GM21529 (cell line): ENCODE measurements at regions not wholly inside any gene's neighbourhood (a gene's known extent, or its start where the extent isn't known, plus 50 kb on each side); places are given as distances from the start of the nearest gene placed in this dataset.

Experiments used
- ATAC-seq: cut with Tn5 transposase; IDR thresholded peaks from one replicate; pipeline ENCODE4 v1.9.1; 2021; ENCODE audit not compliant: unreplicated experiment

DNA sequence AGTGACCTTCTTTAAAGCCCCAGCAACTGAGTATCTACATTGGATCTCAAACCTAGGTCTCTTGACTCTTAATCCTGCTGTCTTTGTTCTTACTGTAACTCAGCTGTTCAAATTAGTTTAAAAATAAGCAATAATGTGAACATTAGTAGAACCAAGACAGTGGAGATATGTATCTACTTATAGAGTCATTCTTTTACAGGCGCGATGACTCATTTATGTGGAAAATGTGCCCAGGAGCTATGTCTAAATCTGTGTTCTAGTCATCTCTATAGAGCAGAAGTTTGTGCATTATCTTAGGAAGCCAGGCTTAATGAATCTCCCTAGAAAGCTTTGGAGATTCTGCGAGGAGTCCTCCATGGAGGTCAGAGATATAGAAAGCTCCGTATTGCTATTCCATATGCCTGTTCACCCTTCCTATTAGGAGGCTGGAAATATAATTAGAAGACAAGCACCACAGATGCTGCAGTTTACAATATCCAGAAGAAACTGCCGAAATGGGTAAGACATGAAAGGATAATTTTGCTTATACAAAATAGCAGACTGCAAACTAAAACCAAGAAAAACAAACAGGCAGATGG is 211.6 kb downstream of the TRIB2 start:
- no peak for ATAC-seq

DNA sequence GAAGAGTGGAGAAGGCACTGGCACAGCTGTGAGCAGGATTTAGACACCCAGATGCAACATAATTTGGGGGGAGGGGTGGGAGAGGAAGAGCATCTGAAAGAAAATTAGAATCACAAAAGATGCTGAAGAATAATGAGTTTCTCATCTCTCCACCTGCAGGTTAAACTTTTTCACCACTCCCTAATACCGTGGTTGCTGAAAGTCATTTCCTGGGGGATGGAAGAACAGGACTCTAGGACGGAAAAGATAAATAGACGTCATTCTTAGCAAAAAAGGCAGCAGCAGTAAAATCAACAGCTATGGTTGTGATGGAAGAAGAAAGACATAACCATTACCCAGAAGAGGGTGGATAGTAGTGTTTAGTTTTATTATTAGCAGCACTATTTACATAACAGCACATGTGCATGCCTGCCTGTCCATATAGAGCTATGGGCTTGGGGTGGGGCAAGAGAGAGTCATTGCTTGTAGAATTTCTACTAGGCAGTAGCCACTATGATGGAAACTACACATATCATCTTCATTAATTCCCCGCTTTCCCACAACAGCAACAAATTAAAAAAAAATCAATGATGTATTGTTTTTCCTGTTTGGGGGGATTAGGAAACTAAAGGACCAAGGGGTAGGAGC is 212.2 kb downstream of the TRIB2 start:
- ATAC-seq, result no peak

DNA sequence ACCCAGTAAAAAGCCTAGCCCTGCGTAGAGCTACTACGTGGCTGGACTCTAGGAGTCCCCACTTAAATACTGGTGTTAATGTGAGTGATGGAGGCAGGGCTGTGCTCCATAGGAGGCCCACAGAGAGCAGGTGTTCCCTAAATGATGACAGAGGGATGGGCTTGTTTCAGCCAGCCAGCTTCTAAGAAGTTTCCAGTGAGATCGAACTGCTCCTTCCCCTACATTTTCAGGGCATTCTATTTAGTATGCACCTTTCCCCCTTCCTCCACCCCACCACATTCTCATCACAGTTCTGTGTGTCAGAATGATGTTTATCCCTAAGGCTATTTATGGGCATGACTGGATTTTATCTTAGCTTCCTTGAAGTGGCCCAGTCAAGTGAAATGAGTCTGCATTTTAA is 213.0 kb downstream of the TRIB2 start:
- ATAC-seq, result no peak

DNA sequence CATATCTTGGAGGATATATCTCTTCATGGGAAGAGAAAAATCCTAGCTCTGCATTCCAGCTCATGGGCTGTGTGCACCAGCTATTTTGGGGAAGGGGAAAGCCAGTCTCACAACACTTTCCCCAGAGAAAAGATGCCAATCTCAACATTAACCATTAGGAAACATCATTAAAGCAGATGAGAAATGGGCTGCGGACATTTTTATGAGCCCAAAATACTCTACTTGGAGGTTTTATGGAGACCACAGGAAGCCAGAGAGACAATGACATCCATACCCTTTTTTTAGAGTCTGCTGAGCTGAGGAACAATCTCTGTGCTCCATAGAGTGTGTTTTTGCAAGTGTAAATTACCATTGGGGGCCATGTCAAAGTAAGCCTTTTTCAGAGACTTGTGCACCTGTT is 213.7 kb downstream of the TRIB2 start:
- no peak for ATAC-seq

DNA sequence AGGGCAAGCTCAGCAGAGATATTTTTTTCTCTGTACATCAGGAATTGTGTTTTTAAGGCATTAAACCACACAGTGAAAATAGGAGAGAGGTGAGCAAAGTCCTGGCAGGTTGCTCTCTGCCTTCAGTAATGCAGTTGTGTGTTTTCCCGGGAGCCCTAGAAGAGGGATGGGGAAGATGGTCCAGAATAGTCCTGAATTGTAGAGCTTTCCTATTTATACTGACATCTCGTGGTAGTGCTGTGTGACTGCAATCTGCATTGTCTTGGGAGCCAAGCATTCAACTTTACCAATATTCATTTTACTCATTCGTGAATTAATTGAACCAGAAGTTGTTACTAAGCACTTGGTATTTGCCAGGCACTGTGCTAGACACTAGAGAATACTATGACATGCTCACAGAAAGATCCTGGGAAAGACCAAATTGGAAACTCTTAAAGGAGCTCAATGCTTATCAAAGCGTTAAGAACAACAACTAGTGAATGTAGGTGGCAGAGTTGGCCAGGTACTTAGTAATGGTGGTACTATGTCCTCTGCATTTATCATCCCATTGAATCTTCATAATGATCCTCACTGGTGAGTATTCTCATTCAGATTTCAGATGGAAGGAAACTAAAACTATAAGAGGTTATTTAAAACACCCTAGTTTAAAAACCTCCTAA is 214.6 kb downstream of the TRIB2 start:
- peak; percentile 67 for ATAC-seq

DNA sequence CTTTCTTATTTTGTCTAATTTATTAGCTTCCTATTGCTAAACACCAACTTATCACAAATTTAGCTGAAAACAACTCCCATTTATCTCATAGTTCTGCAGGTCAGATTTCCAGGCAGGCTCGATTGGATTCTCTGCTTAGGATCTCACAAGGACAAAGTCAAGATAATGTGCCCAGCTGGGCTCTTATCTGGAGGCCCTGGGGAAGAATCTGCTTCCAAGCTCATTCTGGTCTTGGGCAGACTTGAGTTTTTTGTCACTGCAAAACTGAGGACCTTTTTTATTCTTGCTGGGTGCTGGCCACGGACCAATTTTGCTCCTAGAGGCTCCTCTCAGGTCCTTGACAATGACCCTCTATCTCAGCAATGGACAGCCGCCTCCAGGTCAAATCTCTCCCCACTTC is 215.5 kb downstream of the TRIB2 start:
- ATAC-seq, result no peak

DNA sequence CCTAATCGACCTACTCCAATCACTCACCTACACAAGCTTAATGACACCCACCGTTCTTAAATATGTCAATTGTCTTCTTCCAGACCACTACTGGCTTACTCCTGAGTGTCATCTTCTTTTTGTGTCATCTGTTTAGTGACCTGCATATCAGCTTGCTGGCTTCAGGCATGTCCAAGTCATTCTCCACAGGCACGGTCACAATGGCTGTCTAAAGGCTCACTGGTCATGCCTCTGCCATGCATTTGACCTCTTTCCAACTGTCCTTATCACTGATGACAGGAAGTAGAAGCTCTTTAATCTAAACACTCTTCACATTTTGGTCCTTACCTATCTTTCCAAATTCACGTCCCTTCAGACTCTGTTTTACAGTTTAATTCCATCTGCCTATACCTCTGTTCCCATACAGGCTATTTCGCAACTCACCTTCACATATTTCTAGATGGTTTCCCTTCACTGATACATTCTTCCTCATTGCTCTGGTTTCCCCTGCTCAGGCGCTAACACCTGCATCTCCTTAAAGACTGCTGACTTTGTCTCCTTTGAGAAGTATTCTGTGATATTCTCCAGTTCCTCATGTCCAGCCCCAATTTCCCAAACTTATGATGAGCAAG is 217.5 kb downstream of the TRIB2 start:
- ATAC-seq, result no peak

DNA sequence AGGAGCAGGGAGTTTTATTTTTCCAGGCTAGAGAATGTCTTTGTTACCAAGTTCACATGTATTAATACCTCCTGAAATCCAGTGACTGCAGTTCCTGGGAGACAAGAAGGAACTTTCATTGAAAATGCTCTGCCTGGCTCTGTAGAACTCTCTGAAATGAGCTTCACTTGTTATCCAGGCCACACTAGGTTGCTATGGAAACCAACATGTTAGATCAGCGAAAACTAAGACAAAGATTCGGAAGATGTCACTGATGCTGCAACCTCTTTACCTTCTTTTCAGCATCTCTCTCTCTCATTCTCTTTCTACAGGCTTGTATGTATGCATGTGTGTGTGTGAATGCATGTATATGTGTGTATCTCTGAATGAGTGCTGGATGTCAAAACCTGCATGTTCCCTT is 218.5 kb downstream of the TRIB2 start:
- no peak for ATAC-seq

DNA sequence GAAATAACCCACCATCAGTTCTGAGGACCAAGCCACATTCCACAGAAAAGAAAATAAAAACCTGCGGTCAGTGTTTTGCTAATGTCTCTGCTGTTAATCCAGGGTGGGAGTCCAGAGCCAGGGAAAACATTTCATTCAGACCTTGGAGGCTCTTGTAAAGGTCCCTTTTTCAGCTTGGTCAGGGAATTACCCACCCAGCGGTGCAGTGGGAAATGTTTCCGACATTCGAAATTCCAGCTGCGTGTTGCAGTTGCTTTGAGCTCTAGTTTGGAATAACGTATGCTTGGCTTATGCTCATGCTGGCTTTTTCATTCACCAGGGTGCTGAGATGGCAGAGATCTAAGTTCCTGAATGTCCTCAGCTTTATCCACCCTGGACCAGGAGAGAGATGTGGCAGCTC is 219.1 kb downstream of the TRIB2 start:
- ATAC-seq, result no peak

DNA sequence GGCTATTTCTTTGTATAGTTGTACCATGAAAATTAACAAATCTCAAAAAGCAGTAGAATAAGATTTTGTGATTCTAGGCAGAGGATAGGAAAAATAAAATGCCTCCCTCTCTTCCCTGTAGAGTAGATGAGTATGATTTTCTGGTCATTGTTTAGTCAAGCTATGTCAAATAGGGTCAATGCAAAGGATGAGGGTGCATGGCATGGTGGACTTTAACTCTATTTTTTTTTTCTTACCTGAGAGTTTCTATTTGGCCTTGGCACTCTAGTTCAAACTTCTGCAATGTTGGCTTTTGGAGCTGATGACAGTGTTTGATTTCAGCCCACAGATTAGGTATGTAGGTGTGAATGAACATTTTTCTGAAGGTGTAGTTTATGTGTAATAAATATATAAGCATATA is 224.5 kb downstream of the TRIB2 start:
- no peak for ATAC-seq

DNA sequence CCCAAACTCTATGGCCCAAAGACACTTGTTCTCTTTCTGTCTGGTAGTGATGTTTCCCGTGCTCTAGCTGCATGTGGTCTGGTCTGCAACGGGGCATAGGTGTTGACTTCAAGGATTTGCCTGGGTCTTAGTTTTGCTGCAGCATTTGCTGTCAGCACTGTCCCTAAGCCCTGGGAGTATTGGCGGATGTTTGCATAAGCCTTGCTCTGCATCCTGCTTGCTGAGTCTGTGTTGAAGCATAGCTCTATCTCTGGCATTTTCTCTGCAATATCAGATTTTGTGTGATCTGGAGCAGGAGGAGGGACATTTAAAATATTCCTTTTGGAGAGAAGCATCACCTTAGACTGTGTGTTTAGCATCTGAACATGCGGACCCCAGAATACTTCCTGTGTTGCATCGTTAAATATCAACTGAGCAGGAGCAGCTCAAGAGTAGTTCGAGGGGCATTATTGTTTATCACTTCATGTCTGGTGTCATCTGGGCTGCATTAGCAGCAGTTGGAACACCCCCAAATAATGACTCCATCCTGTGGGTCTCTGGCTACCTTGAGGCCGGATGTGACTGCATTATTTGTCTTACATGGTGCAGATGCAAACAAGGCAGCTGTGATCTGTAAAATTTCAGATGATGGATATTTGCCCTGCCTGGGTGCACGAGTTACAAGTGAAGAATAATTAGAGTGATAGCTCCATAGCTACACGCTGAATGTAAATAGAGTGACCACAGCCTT is 231.7 kb downstream of the TRIB2 start:
- no peak for ATAC-seq

DNA sequence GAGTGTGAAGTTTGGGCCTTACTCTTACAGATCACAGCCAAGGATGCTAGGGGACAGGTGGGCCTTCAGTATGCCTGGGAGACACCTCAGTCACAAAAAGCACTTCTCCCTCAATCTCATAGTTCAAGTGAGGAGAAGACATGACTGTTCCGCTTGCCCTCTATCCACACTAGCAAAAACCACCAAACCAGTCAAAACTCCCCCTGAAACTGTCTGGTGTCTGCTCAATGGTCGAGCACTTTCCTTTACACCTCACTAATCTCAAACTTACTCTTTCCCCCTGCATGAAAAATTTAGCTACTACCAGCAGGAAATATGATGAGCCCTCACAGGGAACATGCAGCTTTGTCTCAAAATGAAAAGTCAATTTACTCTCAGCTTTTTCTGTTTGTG is 232.2 kb downstream of the TRIB2 start:
- peak; percentile 76 for ATAC-seq

DNA sequence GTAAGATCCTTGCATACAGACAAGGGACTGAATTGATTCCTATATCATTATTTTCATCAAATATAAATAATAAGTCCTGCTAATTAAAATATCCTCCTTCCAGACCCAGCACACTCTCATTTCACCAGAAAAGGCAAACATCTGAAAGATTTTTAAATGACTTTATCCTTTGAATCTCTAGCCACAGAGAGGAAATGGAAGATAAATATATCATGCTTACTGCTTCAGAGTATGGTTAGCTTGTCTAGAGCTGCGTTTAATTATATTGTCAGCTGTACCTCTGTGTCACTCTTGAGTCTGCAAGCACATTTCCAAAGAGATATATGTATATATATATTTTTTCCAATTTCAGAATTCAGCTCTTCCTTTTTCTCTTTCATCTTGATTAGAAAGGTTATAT is 232.7 kb downstream of the TRIB2 start:
- ATAC-seq, result no peak

DNA sequence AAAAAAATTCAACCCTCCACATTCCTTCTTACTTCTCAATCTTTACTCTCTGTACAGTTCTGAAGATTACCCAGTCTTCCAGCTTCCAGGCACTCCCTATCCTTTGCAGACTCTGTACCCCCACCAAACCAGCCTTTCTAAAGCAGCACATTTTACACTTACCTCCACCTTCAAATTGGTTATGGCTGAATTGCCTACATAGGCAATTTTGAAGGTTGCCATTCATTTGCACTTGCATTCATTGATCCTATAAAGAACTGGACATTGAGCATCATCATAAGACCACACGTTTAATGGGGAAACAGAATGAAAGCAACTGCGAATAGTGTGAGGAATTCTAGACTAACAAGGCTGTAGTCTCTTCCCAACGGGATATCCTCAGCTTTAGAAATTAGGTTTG is 233.4 kb downstream of the TRIB2 start:
- no peak for ATAC-seq

DNA sequence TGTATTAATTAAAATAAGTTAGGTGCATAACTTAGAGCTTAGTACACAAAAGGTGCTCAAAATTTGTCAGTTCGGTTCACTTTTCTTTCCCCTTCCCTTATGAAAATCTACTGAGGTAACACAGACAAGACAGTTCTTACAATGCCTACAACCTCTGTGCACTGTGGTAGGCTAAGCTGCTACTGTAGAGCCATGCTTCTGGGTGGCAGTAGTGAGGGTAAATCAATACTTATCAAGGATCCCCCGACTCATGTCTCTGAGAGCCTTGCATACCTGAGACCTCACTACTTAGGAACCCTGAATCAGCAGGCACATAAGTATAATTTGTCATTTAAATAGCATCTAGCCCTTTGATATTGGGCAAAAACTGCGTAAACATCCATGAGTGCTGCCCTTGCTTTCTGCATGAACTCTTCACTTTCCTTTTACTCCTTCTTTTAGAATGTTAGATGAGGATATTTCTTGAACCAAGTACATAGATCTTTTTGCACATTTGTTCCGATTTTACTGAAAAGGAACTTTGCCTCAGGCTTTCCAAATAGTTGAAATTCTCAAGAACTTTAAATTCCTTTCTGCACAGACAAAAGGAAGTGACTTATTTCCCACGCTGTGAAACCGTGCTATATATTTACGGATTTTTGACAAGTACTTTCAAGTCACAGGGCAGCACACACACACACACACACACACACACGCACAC is 234.4 kb downstream of the TRIB2 start:
- ATAC-seq, result no peak

DNA sequence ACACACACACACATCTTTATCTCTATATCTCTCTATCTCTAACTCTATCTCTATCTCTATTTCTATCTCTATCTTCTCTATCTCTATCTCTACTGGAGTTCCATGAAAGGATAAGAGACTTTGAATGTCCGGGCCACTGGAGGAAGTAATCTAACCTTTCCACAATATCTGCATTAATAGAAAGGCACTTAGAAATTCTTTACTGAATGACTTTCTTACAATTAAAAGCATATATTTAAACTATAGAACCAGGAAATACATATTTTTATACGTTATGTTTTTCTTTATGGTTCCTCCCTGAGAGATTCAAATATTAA is 234.9 kb downstream of the TRIB2 start:
- ATAC-seq, result no peak

DNA sequence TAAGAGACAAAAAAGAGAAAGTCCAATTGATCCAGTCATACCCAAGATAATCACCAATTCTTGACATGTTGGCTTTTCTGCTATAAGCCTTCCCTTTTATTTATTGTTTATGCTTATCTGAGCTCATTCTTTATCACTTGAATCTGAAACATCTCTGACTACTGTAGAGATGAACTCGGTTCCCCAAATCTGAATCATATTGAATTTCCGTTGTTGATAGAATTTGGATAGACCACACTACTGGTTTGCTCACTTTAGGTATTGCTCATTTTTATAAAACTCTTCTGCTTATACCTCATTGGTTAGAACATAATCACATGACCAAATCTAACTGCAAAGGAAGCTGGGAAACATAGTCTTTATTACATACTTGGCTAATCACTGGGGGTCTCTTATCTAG is 236.9 kb downstream of the TRIB2 start:
- no peak for ATAC-seq

DNA sequence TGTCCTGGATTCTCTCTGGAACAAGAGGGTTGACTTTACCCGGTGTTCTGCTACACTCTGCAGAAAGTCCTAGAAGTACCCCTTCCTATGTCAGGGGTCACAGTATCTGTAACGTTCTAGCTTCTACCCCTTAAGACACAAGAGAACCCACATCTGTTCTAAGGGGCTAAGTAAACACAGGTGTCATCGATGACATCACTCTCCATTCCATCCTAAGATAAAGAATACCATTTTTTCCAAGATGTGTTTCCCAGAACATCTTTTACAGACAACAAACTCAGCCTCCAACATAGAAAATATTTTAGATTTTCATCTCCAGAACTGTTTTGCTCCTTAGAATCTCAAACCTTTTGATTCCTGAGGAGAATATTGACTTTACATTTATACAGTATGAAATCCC is 239.1 kb downstream of the TRIB2 start:
- no peak for ATAC-seq

DNA sequence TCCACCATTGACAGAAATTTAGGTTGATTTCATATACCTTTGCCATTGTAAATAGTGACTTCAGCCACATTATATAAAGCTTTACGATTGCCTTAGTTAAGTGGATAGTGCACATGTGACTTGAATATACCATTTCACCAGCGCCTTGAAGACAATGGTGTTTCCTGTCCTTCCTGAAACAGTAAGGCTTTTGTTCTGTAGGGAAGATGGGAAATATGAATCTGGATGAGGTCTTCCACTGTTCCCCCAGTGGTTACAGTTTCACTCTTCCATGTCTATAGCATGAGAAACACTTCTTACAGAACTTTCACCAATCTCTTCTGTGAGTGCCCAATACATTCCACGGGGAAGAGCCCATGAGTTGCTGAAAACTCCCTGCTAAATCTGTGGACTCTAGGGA is 240.5 kb downstream of the TRIB2 start:
- ATAC-seq, result no peak

DNA sequence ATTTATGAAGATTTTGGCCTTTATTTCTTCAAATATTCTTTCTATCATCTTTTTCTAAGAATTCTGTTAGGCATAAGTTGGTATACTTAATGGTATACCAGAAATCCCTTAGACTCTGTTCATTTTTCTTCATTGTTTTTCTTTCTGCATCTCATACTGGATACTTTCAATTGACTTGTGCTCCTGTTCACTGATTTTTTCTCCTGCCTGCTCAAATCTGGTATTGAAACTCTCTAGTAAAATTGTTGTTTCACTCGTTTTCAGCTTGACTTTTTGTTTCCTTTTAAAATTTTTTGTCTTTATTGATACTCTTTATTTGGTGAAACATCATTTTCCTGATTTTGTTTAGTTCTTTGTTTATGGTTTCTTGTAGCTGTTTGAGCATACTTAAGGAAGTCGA is 243.2 kb downstream of the TRIB2 start:
- no peak for ATAC-seq

DNA sequence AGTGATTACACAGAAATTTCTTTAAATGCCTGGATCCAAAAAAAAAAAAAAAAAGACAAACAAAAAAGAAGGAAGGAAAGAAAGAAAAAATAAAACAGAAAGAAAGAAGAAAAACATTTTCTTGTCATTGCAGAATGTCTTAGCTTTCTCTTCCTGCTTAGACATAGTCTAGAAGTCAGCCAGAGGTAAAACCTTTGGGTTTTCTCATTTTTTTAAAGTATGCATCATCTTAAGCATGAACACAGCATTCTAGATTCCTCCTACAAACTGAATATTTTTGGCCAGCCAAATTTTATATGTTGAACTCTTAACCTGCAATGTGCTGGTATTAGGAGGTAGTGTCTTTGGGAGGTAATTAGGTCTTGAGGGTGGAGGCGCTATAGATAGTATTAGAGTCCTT is 243.9 kb downstream of the TRIB2 start:
- ATAC-seq, result no peak
